ENCODE measurements at regions not wholly inside any gene's neighbourhood (a gene's known extent, or its start where the extent isn't known, plus 50 kb on each side); places are given as distances from the start of the nearest gene placed in this dataset.

- Histone ChIP-seq H3K23me2 (ENCODE audit: insufficient read length, low read depth, low read length, poor library complexity, severe bottlenecking) (no peaks in the 10 kb centered on the region), H3K27ac (ENCODE audit: insufficient read length, low read depth, low read length) (no peak overlapping the region), H3K23ac (ENCODE audit: insufficient read length, low read depth, low read length) (no peak overlapping the region), H2BK20ac (ENCODE audit: low read depth, low read length, poor library complexity, severe bottlenecking) (no peak overlapping the region), H2BK120ac (ENCODE audit: low read depth, low read length, poor library complexity, severe bottlenecking) (no peak overlapping the region), H3K4ac (ENCODE audit: low read depth, low read length) (no peak overlapping the region), H3K56ac (ENCODE audit: insufficient read length, low read depth, low read length) (no peak overlapping the region), H2BK5ac (ENCODE audit: insufficient read length, low read length) (no peak overlapping the region), H3K4me2 (ENCODE audit: insufficient read depth, insufficient read length, low read length) (no peak overlapping the region), H2AK5ac (ENCODE audit: insufficient read length, low read length) (no peak overlapping the region), H3K18ac (ENCODE audit: insufficient read length, low read depth, low read length) (no peak overlapping the region), H3K79me1 (ENCODE audit: insufficient read depth, low read depth, low read length, poor library complexity, severe bottlenecking) (no peaks in the 10 kb centered on the region), H2BK12ac (ENCODE audit: insufficient read length, low read depth, low read length) (no peak overlapping the region), H2BK15ac (ENCODE audit: low read depth, low read length) (no peak overlapping the region), H4K20me1 (ENCODE audit: control insufficient read depth, insufficient read depth, insufficient read length) (no peaks in the 10 kb centered on the region), H3T11ph (ENCODE audit: low read length) (no peak overlapping the region), H4K5ac (ENCODE audit: insufficient read length, low read depth, low read length) (no peak overlapping the region), H4K8ac (replicated peaks; ENCODE audit: insufficient read length, low read depth, low read length) (no peak overlapping the region), H4K91ac (ENCODE audit: insufficient read length, low read depth, low read length) (no peak overlapping the region), H3K9me3 (ENCODE audit: control insufficient read depth, low read depth, low read length) (no peaks in the 10 kb centered on the region), H3K4me1 (ENCODE audit: insufficient read depth, low read length) (peaks cover 2% of the 10 kb centered on the region; the same call in 1 of the 2 replicates), H3K9ac (ENCODE audit: extremely low read depth, insufficient read length, low read length) (no peak overlapping the region), H2AFZ (ENCODE audit: low read length) (no peak overlapping the region), H3K27me3 (ENCODE audit: insufficient read depth, low read length) (no peaks in the 10 kb centered on the region), H3K79me2 (ENCODE audit: insufficient read depth, low read length) (no peaks in the 10 kb centered on the region), H3K14ac (ENCODE audit: insufficient read depth, low read length) (no peak overlapping the region)
- DNase-seq = no peak
- Mint-ChIP-seq H3K9me3 (no peaks in the 10 kb centered on the region), H3K36me3 (ENCODE audit: insufficient read depth in 1 of 3, low read depth in 3 of 3) (no peaks in the 10 kb centered on the region), H3K27ac (no peak overlapping the region), H3K4me1 (peaks cover 6 to 12% of the 10 kb centered on the region in 2 experiments), H3K4me3 (no peak overlapping the region), H3K27me3 (ENCODE audit: low read depth) (no peaks in the 10 kb centered on the region; the same call in 1 of the 2 replicates)
- TF ChIP-seq CTCF (conservative IDR thresholded peaks at IDR 0.05) = no peak
- WGBS (ENCODE audit: extremely low coverage, insufficient read length, low lambda C conversion rate) = no CpG with 5 or more reads among the region's 3 CpGs
Measured at GRCh38 chr17:13104576-13104975, 86.7 kb upstream of the ELAC2 start.

All from H9 (cell line).